Spleen (tissue), 11 donors: ENCODE measurements at regions not wholly inside any gene's neighbourhood (a gene's known extent, or its start where the extent isn't known, plus 50 kb on each side); places are given as distances from the start of the nearest gene placed in this dataset.
"Not testable (repeated sequence)": the region's sequence is repeated elsewhere in the genome, so short reads cannot be mapped to it uniquely, and the experiment has no call there.

ENCODE experiments used
- DNase-seq: peaks from one replicate; pipeline ENCODE4 v3.0.0-alpha.2; 2020
- H3K27ac ChIP-seq, 8 donors: fragments of 200-600 bp; sonication (generic) in 7 of 8; 1 replicate in 4 of 8; 2 replicates in 4 of 8; pipeline versions ENCODE4 v1.5.0 to v1.8.0; 2016 to 2021; ENCODE audit warnings: inconsistent platforms in 4 of 8, mild to moderate bottlenecking in 4 of 8, moderate library complexity in 1 of 8
- H3K27me3 ChIP-seq, 7 donors: fragments of 200-600 bp; sonication (generic) in 6 of 7; replicated peaks in 1 of 7; 1 replicate in 4 of 7; 2 replicates in 3 of 7; pipeline versions ENCODE4 v1.5.0 to v1.8.0; 2016 to 2021; ENCODE audit warnings: inconsistent platforms in 3 of 7, mild to moderate bottlenecking in 1 of 7
- H3K36me3 ChIP-seq, 6 donors: fragments of 200-600 bp; sonication (generic) in 5 of 6; 1 replicate in 4 of 6; 2 replicates in 2 of 6; pipeline versions ENCODE4 v1.5.0 to v1.8.0; 2016 to 2021; ENCODE audit warnings: inconsistent platforms in 2 of 6
- H3K4me1 ChIP-seq, 6 donors: fragments of 200-600 bp; sonication (generic) in 5 of 6; 1 replicate in 3 of 6; 2 replicates in 3 of 6; pipeline versions ENCODE4 v1.5.0 to v1.8.0; 2016 to 2021; ENCODE audit warnings: inconsistent platforms in 3 of 6
- H3K4me3 ChIP-seq, 8 donors: fragments of 200-600 bp; sonication (generic) in 7 of 8; 1 replicate in 4 of 8; 2 replicates in 4 of 8; pipeline versions ENCODE4 v1.5.0 to v1.8.0; 2016 to 2021; ENCODE audit warnings: inconsistent platforms in 4 of 8, mild to moderate bottlenecking in 4 of 8, moderate library complexity in 2 of 8
- H3K9me3 ChIP-seq, 8 donors: fragments of 200-600 bp; sonication (generic) in 7 of 8; 1 replicate in 4 of 8; 2 replicates in 4 of 8; pipeline versions ENCODE4 v1.5.0 to v1.8.0; 2016 to 2021; ENCODE audit warnings: inconsistent platforms in 4 of 8
- CTCF ChIP-seq, 11 experiments: fragments of 200-600 bp in 7 of 11; fragments of 450-650 bp in 4 of 11; sonication (generic) in 4 of 11; IDR thresholded peaks in 8 of 11; conservative IDR thresholded peaks in 3 of 11; 1 replicate in 7 of 11; 2 replicates in 4 of 11; pipeline versions ENCODE4 v1.4.0 to v1.8.0; 2016 to 2021; ENCODE audit warnings: antibody characterized with exemption in 11 of 11, inconsistent platforms in 4 of 11, mild to moderate bottlenecking in 1 of 11
- POLR2A ChIP-seq, 3 donors: fragments of 450-650 bp; IDR thresholded peaks; one replicate each; pipeline ENCODE4 v1.5.1; 2017; ENCODE audit warnings: antibody characterized with exemption in 3 of 3, mild to moderate bottlenecking in 1 of 3
- POLR2AphosphoS5 ChIP-seq, 3 donors: sonication (generic); formaldehyde crosslinking; IDR thresholded peaks; one replicate each; pipeline ENCODE4 v1.5.1; 2017; ENCODE audit warnings: antibody characterized with exemption in 3 of 3
- WGBS, 5 donors: extraction: QIAGEN DNeasy Blood & Tissue Kit in 3 of 5; methylation state at CpG; one replicate each; pipeline versions ENCODE4 v1.1.5 to v1.1.7; 2013 to 2018; 5-methylcytosine and 5-hydroxymethylcytosine counted together
- intact Hi-C: fragments of 100-400 bp; cut with DNase I; formaldehyde crosslinking; loops from one replicate; pipeline ENCODE4 v1.15.0; 2023; ENCODE audit warnings: low total_unique reads
- donor health status: healthy with polysubstance abuse.
- donor health status: DM: no; HTN: no; CAD: no; lungs with moderate emphysema.
- donor health status: DM: no; HTN: no; CAD: no.
- donor health status: Bipolar disorder and iron deficiency.
- donor health status: healthy.
- donor health status: DM: no; HTN: no; CAD: no.
- donor health status: DM: yes; HTN: yes; CAD: no.

DNA sequence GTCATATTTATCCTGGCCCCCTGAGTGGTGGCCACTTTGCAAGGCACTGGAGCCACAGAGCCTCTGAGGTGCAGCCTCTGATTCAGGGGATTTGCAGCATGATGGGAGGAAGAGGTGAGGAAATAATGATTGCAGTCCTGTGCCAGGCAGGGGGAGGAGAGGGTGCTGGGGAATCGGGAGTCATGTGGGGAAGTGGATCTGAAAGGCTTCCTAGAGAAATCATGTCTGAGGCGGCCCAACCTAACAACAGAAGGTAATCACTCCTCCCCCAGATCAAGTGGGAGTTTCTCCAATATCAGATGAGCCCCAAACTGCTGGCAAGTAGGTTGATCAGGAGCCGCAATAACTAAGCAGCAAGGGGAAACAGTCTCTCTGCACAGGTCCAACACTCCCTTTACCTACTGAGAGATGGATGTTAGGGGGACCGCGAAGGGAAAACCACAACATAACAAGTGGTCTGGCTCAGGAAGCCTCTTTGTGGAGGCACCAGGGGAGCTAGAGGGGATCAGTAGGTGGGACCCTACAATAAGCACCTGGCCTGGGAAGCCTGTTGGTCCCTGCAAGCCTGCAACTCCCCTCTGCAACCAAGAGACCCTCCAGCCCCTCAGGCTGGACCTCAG is 71.8 kb upstream of the NPAS2 start:
- no peak for TF ChIP-seq CTCF (IDR thresholded peaks at IDR 0.05 in 8 of 11, conservative IDR thresholded peaks at IDR 0.05 in 3 of 11)
- no peak for TF ChIP-seq POLR2A (IDR thresholded peaks at IDR 0.05)
- no peak for TF ChIP-seq POLR2AphosphoS5 (IDR thresholded peaks at IDR 0.05)
- Histone ChIP-seq H3K4me3 (no peak overlapping the region), H3K36me3 (no peaks in the 10 kb centered on the region), H3K27ac (no peak overlapping the region), H3K9me3 (no peaks in the 10 kb centered on the region), H3K4me1 (peaks cover 0 to 10% (median 0%) of the 10 kb centered on the region in 6 donors), H3K27me3 (peaks cover 0 to 10% (median 0%) of the 10 kb centered on the region in 7 donors)
- no peak for DNase-seq
- intact Hi-C loops, result no loop called here
- 29 to 56% (median 30%) methylated on average over 4 to 5 of the region's 5 CpGs for WGBS, 5 donors

DNA sequence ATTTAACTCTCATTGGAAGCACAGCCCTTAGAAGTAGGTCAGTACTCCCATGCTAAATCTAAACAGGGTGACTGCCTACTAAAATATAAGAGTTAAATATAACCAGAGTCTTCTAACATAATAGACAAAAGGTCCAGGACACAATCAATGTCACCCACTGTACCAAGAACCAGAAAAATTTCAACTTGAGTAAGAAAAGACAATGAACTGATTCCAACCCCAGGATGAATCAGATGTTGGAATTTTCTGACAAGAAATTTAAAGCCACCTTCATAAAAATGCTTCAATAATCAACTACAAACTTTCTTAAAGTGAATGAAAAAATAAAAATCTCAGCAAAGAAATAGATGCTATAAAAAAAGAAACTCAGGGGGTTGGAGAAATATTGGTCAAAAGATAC is 71.3 kb upstream of the NPAS2 start:
- no peak for DNase-seq
- H3K4me3 ChIP-seq, result no peak overlapping the region
- H3K36me3 ChIP-seq, result no peaks in the 10 kb centered on the region
- no peaks in the 10 kb centered on the region for H3K9me3 ChIP-seq
- peaks cover 0 to 8% (median 0%) of the 10 kb centered on the region in 6 donors for H3K4me1 ChIP-seq
- H3K27ac ChIP-seq, result no peak overlapping the region
- intact Hi-C loops, result no loop called here
- TF ChIP-seq POLR2AphosphoS5 (IDR thresholded peaks at IDR 0.05) (no peak), CTCF (IDR thresholded peaks at IDR 0.05 in 8 of 11, conservative IDR thresholded peaks at IDR 0.05 in 3 of 11) (no peak), POLR2A (IDR thresholded peaks at IDR 0.05) (no peak)
- H3K27me3 ChIP-seq, result peaks cover 0 to 10% (median 0%) of the 10 kb centered on the region in 7 donors

DNA sequence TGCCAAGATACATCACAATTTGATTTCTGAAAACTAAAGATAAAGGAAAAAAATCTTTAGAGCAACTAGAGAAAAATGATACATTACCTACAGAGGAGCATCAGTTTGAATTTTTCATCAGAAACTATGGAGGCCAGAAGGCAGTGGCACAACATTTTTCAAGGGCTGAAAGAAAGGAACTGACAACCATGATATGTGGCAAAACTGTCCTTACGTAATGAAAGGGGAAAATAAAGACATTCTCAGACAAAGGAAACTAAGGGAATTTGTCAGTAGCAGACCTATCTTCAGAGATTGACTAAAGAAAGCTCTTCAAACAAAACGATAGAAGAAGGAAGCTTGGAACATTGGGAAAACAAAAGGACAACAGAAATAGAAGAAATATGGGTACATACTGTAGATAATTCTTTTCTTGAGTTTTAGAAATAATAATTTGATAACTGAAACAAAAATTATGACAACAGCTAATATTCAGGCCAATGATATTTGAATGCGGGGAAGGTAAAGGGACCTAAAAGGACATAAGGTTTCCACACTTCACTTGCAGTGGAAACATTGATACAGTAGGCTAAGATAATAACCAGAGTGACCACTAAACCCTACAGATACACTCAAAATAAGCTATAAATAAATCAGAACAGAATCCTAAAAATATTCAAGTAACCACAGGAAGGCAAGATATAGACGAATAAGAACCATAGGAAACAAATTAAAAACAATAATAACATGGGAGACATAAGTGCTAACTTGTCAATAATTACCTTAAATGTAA is 70.0 kb upstream of the NPAS2 start:
- Histone ChIP-seq H3K27ac (no peak overlapping the region), H3K4me1 (no peaks in the 10 kb centered on the region), H3K36me3 (no peaks in the 10 kb centered on the region), H3K9me3 (no peaks in the 10 kb centered on the region), H3K4me3 (no peak overlapping the region), H3K27me3 (peaks cover 0 to 10% (median 0%) of the 10 kb centered on the region in 7 donors)
- intact Hi-C loops, result no loop called here
- WGBS, 5 donors, result 77 to 90% (median 77%) methylated on average over 4 of the region's 4 CpGs
- no peak for TF ChIP-seq CTCF (IDR thresholded peaks at IDR 0.05 in 8 of 11, conservative IDR thresholded peaks at IDR 0.05 in 3 of 11)
- no peak for TF ChIP-seq POLR2AphosphoS5 (IDR thresholded peaks at IDR 0.05)
- no peak for TF ChIP-seq POLR2A (IDR thresholded peaks at IDR 0.05)
- no peak for DNase-seq

DNA sequence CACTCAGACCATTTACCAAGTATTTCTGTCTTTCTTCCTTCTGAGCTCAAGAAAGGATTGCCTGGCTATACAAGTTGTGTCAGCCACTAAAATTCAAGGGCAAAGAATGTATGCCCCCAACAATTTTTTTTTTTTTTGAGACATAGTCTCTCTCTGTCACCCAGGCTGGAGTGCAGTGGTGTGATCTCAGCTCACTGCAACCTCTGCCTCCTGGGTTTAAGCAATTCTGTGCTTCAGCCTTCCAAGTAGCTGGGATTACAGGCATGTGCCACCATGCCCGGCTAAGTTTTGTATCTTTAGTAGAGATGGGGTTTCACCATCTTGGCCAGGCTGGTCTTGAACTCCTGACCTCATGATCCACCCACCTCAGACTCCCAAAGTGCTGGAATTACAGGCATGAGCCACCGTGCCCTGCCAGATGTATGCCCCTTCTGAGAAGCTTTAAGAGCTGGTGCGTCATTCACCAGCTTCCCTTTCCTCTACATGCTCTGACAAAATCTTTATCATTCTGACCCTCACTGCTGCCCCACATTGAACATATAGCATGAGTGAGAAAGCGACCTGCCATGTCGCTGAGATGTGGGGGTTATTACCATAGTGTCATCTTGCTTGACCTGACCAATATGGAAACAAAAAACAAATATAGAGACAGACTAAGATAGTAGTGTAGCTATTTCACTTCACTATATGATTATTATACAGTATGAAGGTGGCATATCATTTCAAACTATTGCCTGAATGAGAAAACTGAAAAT is 67.9 kb upstream of the NPAS2 start:
- H3K27ac ChIP-seq, H3K36me3 ChIP-seq, H3K9me3 ChIP-seq, DNase-seq, H3K4me3 ChIP-seq, H3K27me3 ChIP-seq, H3K4me1 ChIP-seq, intact Hi-C loops: not testable (repeated sequence)
- WGBS, 5 donors, result 56 to 81% (median 78%) methylated on average over 5 of the region's 5 CpGs
